Hematopoietic multipotent progenitor cell treated with erythropoietin and hydrocortisone succinate and interleukin-3 and kit ligand, for 15 days (in vitro differentiated cells): ENCODE measurements at regions not wholly inside any gene's neighbourhood (a gene's known extent, or its start where the extent isn't known, plus 50 kb on each side); places are given as distances from the start of the nearest gene placed in this dataset.

ENCODE experiments used
- DNase-seq: peaks from one replicate; pipeline ENCODE4 v3.0.0-alpha.2; 2015; ENCODE audit warnings: low spot score

GRCh38 chr13:33711436-33711835 is 106.5 kb upstream of the RFC3 start:
- DNase-seq = no peak

- no peak for DNase-seq
Observed at GRCh38 chr13:33717775-33718174, 100.2 kb upstream of the RFC3 start.

- no peak for DNase-seq
Observed at GRCh38 chr13:33721724-33722123, 96.2 kb upstream of the RFC3 start.

GRCh38 chr13:33722216-33722915 is 95.6 kb upstream of the RFC3 start:
- DNase-seq = no peak

GRCh38 chr13:33723365-33723764 is 94.6 kb upstream of the RFC3 start:
- no peak for DNase-seq

GRCh38 chr13:33723772-33724435 is 94.0 kb upstream of the RFC3 start:
- DNase-seq = peak; percentile 7

- no peak for DNase-seq
Observed at GRCh38 chr13:33725340-33725739, 92.6 kb upstream of the RFC3 start.

GRCh38 chr13:33727297-33728083 is 90.5 kb upstream of the RFC3 start:
- DNase-seq = no peak

GRCh38 chr13:33728271-33729037 is 89.5 kb upstream of the RFC3 start:
- DNase-seq = no peak

- no peak for DNase-seq
Observed at GRCh38 chr13:33730147-33730546, 87.8 kb upstream of the RFC3 start.

GRCh38 chr13:33730619-33731018 is 87.3 kb upstream of the RFC3 start:
- DNase-seq = no peak

- no peak for DNase-seq
Observed at GRCh38 chr13:33735276-33735675, 82.7 kb upstream of the RFC3 start.

GRCh38 chr13:33739254-33739653 is 78.7 kb upstream of the RFC3 start:
- DNase-seq = no peak

GRCh38 chr13:33740134-33740538 is 77.8 kb upstream of the RFC3 start:
- no peak for DNase-seq

- no peak for DNase-seq
Observed at GRCh38 chr13:33742321-33742720, 75.6 kb upstream of the RFC3 start.

- no peak for DNase-seq
Observed at GRCh38 chr13:33743438-33744368, 74.2 kb upstream of the RFC3 start.

GRCh38 chr13:33744589-33745369 is 73.2 kb upstream of the RFC3 start:
- no peak for DNase-seq

GRCh38 chr13:33745370-33746324 is 72.3 kb upstream of the RFC3 start:
- no peak for DNase-seq

GRCh38 chr13:33746867-33747266 is 71.1 kb upstream of the RFC3 start:
- no peak for DNase-seq
